A673 (cell line): ENCODE measurements at regions not wholly inside any gene's neighbourhood (a gene's known extent, or its start where the extent isn't known, plus 50 kb on each side); places are given as distances from the start of the nearest gene placed in this dataset.

Experiments used
- EZH2 ChIP-seq: fragments of 200-600 bp; sonication (generic); IDR thresholded peaks from 2 replicates; pipeline ENCODE4 v1.6.1; 2017; ENCODE audit warnings: borderline replicate concordance, low read depth, mild to moderate bottlenecking, mixed read lengths, antibody characterized with exemption, low read length; ENCODE audit not compliant: poor library complexity, severe bottlenecking
- TF ChIP-seq, protein P1 (sequence below): fragments of 300-800, 200-600 bp; sonication (generic); conservative IDR thresholded peaks from 2 replicates; pipeline ENCODE4 v1.5.1; 2017; ENCODE audit warnings: low read depth, mild to moderate bottlenecking, antibody characterized with exemption, low read length, moderate library complexity, mixed read lengths

GRCh38 chr2:48148841-48149430, 165.5 kb upstream of the FOXN2 start:
- TF ChIP-seq, protein P1, sequence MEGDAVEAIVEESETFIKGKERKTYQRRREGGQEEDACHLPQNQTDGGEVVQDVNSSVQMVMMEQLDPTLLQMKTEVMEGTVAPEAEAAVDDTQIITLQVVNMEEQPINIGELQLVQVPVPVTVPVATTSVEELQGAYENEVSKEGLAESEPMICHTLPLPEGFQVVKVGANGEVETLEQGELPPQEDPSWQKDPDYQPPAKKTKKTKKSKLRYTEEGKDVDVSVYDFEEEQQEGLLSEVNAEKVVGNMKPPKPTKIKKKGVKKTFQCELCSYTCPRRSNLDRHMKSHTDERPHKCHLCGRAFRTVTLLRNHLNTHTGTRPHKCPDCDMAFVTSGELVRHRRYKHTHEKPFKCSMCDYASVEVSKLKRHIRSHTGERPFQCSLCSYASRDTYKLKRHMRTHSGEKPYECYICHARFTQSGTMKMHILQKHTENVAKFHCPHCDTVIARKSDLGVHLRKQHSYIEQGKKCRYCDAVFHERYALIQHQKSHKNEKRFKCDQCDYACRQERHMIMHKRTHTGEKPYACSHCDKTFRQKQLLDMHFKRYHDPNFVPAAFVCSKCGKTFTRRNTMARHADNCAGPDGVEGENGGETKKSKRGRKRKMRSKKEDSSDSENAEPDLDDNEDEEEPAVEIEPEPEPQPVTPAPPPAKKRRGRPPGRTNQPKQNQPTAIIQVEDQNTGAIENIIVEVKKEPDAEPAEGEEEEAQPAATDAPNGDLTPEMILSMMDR: no peak
- TF ChIP-seq EZH2: no peak
